ENCODE measurements at regions not wholly inside any gene's neighbourhood (a gene's known extent, or its start where the extent isn't known, plus 50 kb on each side); places are given as distances from the start of the nearest gene placed in this dataset.

- TF ChIP-seq CTCF (IDR thresholded peaks at IDR 0.05) (no peak), POLR2A (IDR thresholded peaks at IDR 0.05) (no peak), POLR2AphosphoS5 (IDR thresholded peaks at IDR 0.05) (no peak)
Measured at GRCh38 chr2:104487366-104487765, 366.5 kb upstream of the POU3F3 start.
